GM12878 (cell line): ENCODE measurements at regions not wholly inside any gene's neighbourhood (a gene's known extent, or its start where the extent isn't known, plus 50 kb on each side); places are given as distances from the start of the nearest gene placed in this dataset.

Experiments used
- ATAC-seq: fragments of 200-7000 bp; cut with Tn5 transposase; 3 replicates; pipeline ENCODE4 v1.9.1; 2020; ENCODE audit warnings: mild to moderate bottlenecking, moderate library complexity
- BruUV-seq: library from RNA; stranded (reverse); fragments of 400-500 nt; replicated peaks from 2 replicates; lab custom pipeline; 2021; lab: Mats Ljungman, UMichigan
- CTCF ChIA-PET: fragments of 300-600 bp; sonication (Branson Sonifier 250); formaldehyde crosslinking; extraction: SDS; loops from one replicate; lab custom pipeline; 2021; ENCODE audit warnings: inconsistent platforms; lab: Yijun Ruan, JAX
- POLR2A ChIA-PET: fragments of 350-600 bp; formaldehyde crosslinking; extraction: SDS; loops from one replicate; lab custom pipeline; 2021; ENCODE audit warnings: inconsistent platforms; lab: Charles Lee
- RAD21 ChIA-PET: fragments of 300-600 bp; sonication (Branson Sonifier 250); formaldehyde crosslinking; loops from one replicate; lab custom pipeline; 2023; ENCODE audit warnings: antibody characterized with exemption; ENCODE audit not compliant: unreplicated experiment; lab: Charles Lee
- SMC1A ChIA-PET: fragments of 300-600 bp; sonication (Branson Sonifier 250); formaldehyde crosslinking; loops from one replicate; lab custom pipeline; 2023; ENCODE audit not compliant: unreplicated experiment, uncharacterized antibody; lab: Charles Lee
- DNase-seq: peaks from one replicate; pipeline ENCODE4 v3.0.0-alpha.2; 2011; ENCODE audit warnings: low read depth, low spot score
- FAIRE-seq: peaks from 3 replicates; lab custom pipeline; 2011; peaks lifted over from hg19 to GRCh38; lab: Jason Lieb, UNC
- H2AFZ ChIP-seq: 2 replicates; pipeline ENCODE4 v1.6.0; 2011; ENCODE audit warnings: low read depth, low read length, control low read depth; ENCODE audit not compliant: control insufficient read depth
- H3K27ac ChIP-seq: 2 replicates; pipeline ENCODE4 v1.5.1; 2011; ENCODE audit warnings: control low read depth; ENCODE audit not compliant: control insufficient read depth, insufficient read depth
- H3K27me3 ChIP-seq, 2 experiments: replicated peaks in 1 of 2; 2 replicates each; pipeline versions ENCODE4 v1.6.0 to v1.6.1; 2011; ENCODE audit warnings: low read length in 1 of 2; ENCODE audit not compliant: control insufficient read depth in 2 of 2, insufficient read depth in 2 of 2
- H3K36me3 ChIP-seq, 2 experiments: 2 replicates each; pipeline ENCODE4 v1.5.1; 2011; ENCODE audit warnings: low read length in 1 of 2; ENCODE audit not compliant: control insufficient read depth in 2 of 2, insufficient read depth in 2 of 2
- H3K4me1 ChIP-seq: 2 replicates; pipeline ENCODE4 v1.6.1; 2011; ENCODE audit warnings: mild to moderate bottlenecking, low read length, moderate library complexity, mixed read lengths; ENCODE audit not compliant: control insufficient read depth, insufficient read depth
- H3K4me2 ChIP-seq: 2 replicates; pipeline ENCODE4 v1.6.0; 2011; ENCODE audit warnings: control low read depth; ENCODE audit not compliant: control insufficient read depth, insufficient read depth
- H3K4me3 ChIP-seq: fragments of 200-600 bp; sonication (generic); 2 replicates; pipeline ENCODE4 v1.5.1; 2016
- H3K79me2 ChIP-seq: 2 replicates; pipeline ENCODE4 v1.6.0; 2011; ENCODE audit warnings: low read length; ENCODE audit not compliant: control insufficient read depth, insufficient read depth
- H3K9ac ChIP-seq: 2 replicates; pipeline ENCODE4 v1.8.0; 2011; ENCODE audit warnings: low read length, control low read depth, mixed read lengths; ENCODE audit not compliant: control insufficient read depth, insufficient read depth
- H3K9me3 ChIP-seq: replicated peaks from 3 replicates; pipeline ENCODE4 v1.5.1; 2011; ENCODE audit warnings: mild to moderate bottlenecking, low read length; ENCODE audit not compliant: control insufficient read depth, insufficient read depth
- H4K20me1 ChIP-seq: 2 replicates; pipeline ENCODE4 v1.6.0; 2011; ENCODE audit not compliant: control insufficient read depth, insufficient read depth
- ASH2L ChIP-seq: fragments of 300-600, 200-600 bp; sonication (generic); IDR thresholded peaks from 2 replicates; pipeline ENCODE4 v1.6.1; 2017; ENCODE audit warnings: low read depth, mild to moderate bottlenecking, borderline replicate concordance
- ATF2 ChIP-seq: IDR thresholded peaks from 2 replicates; pipeline ENCODE4 v1.6.1; 2012; ENCODE audit warnings: low read length, inconsistent platforms
- BCL11A ChIP-seq: IDR thresholded peaks from 2 replicates; pipeline ENCODE4 v1.6.1; 2011; ENCODE audit warnings: low read depth, low read length
- CEBPB ChIP-seq, 2 experiments: fragments of 150-350 bp in 1 of 2; IDR thresholded peaks; 2 replicates each; pipeline ENCODE4 v1.6.1; 2012 to 2014; ENCODE audit warnings: low read depth in 2 of 2, low read length in 2 of 2, borderline replicate concordance in 1 of 2, inconsistent platforms in 1 of 2
- DPF2 ChIP-seq: fragments of 450-650 bp; IDR thresholded peaks from 2 replicates; pipeline ENCODE4 v1.6.1; 2017; ENCODE audit warnings: mild to moderate bottlenecking
- FOXM1 ChIP-seq: IDR thresholded peaks from 2 replicates; pipeline ENCODE4 v1.6.1; 2012; ENCODE audit warnings: low read depth, mild to moderate bottlenecking, inconsistent platforms, low read length, moderate library complexity
- HDAC6 ChIP-seq: fragments of 200-600 bp; sonication (generic); IDR thresholded peaks from one replicate; pipeline ENCODE4 v1.8.0; 2017; ENCODE audit warnings: antibody characterized with exemption; ENCODE audit not compliant: unreplicated experiment
- IRF5 ChIP-seq: fragments of 450-650 bp; IDR thresholded peaks from 2 replicates; pipeline ENCODE4 v1.6.1; 2017; ENCODE audit warnings: borderline replicate concordance
- PML ChIP-seq: IDR thresholded peaks from 2 replicates; pipeline ENCODE4 v1.6.1; 2012; ENCODE audit warnings: low read length, inconsistent platforms
- RELA ChIP-seq: fragments of 450-650 bp; IDR thresholded peaks from 2 replicates; pipeline ENCODE4 v1.8.0; 2014; ENCODE audit warnings: borderline replicate concordance; ENCODE audit not compliant: partially characterized antibody
- ZBTB4 ChIP-seq: fragments of 450-650 bp; formaldehyde crosslinking; IDR thresholded peaks from 2 replicates; pipeline ENCODE4 v1.4.0; 2022; ENCODE audit warnings: mild to moderate bottlenecking, moderate library complexity
- ZNF687 ChIP-seq: fragments of 450-650 bp; IDR thresholded peaks from 2 replicates; pipeline ENCODE4 v1.6.1; 2017; ENCODE audit warnings: mild to moderate bottlenecking, moderate library complexity
- WGBS: methylation state at CpG from one replicate; pipeline ENCODE4 v1.1.6; 2016; ENCODE audit warnings: low lambda C conversion rate; ENCODE audit not compliant: insufficient replicate concordance, insufficient coverage; ENCODE audit errors: missing lambda C conversion rate; 5-methylcytosine and 5-hydroxymethylcytosine counted together
- in situ Hi-C: fragments of 300-500 bp; cut with MboI; formaldehyde crosslinking; loops from 9 replicates; pipeline ENCODE4 v1.14.3; 2018; ENCODE audit warnings: mixed read lengths
- intact Hi-C: fragments of 100-400 bp; cut with micrococcal nuclease; formaldehyde crosslinking; loops from one replicate; pipeline ENCODE4 v1.14.2; 2022; ENCODE audit not compliant: unreplicated experiment

- BruUV-seq, result no TSS peak
- H3K9ac ChIP-seq, result no peak overlapping the region
- 49% methylated on average over 4 of the region's 4 CpGs for WGBS
- H3K27ac ChIP-seq, result no peak overlapping the region
- in situ Hi-C loops (no loop called here), intact Hi-C loops (no loop called here)
- no peaks in the 10 kb centered on the region for H3K9me3 ChIP-seq
- H4K20me1 ChIP-seq, result no peaks in the 10 kb centered on the region
- RAD21 ChIA-PET, result no interaction called here
- no peak for ATAC-seq
- no peak overlapping the region for H3K4me3 ChIP-seq
- SMC1A ChIA-PET, result interaction anchor here (1.0 kb wide), 1 partner anchor 110 kb away, joined by 3 read pairs; no protein-coding TSS in a partner anchor
- DNase-seq, result no peak
- H3K27me3 ChIP-seq, result no peaks in the 10 kb centered on the region
- H2AFZ ChIP-seq, result no peak overlapping the region
- H3K4me1 ChIP-seq, result no peaks in the 10 kb centered on the region
- H3K4me2 ChIP-seq, result no peak overlapping the region
- CTCF ChIA-PET, result no interaction called here
- no peaks in the 10 kb centered on the region for H3K36me3 ChIP-seq
- no peak for FAIRE-seq
- no peaks in the 10 kb centered on the region for H3K79me2 ChIP-seq
- POLR2A ChIA-PET, result no interaction called here
- no peak for TF ChIP-seq FOXM1
- TF ChIP-seq ATF2, result no peak
- TF ChIP-seq DPF2, result no peak
- TF ChIP-seq ZBTB4 (CRISPR knock-in tag), result no peak
- no peak for TF ChIP-seq IRF5
- TF ChIP-seq ASH2L, result no peak
- no peak for TF ChIP-seq CEBPB (IDR thresholded peaks at IDR 0.05; ENCODE audit: borderline replicate concordance in 1 of 2, low read depth in 2 of 2, low read length in 2 of 2)
- TF ChIP-seq HDAC6, result no peak
- TF ChIP-seq RELA, result no peak
- TF ChIP-seq PML, result no peak
- TF ChIP-seq BCL11A, result no peak
- no peak for TF ChIP-seq ZNF687
These were observed 1992.1 kb upstream of the NUDT12 start for GRCh38 chr5:105554568-105555169.
